ENCODE measurements at regions not wholly inside any gene's neighbourhood (a gene's known extent, or its start where the extent isn't known, plus 50 kb on each side); places are given as distances from the start of the nearest gene placed in this dataset.
"Not testable (repeated sequence)": the region's sequence is repeated elsewhere in the genome, so short reads cannot be mapped to it uniquely, and the experiment has no call there.

- intact Hi-C loops (cut with DNase I), result no loop called here
- WGBS, 2 donors, result 90% methylated on average over 7 of the region's 7 CpGs
- H3K4me3 ChIP-seq, result no peak overlapping the region
Observed at GRCh38 chr22:41036924-41037323, 55.5 kb upstream of the EP300 start.

GRCh38 chr22:41038732-41039131, 53.7 kb upstream of the EP300 start:
- Histone ChIP-seq H3K4me1 (peaks cover 0 to 8% (median 0%) of the 10 kb centered on the region in 9 donors), H3K27ac (no peak overlapping the region), H3K4me3 (no peak overlapping the region), H3K36me3 (no peaks in the 10 kb centered on the region), H3K27me3 (peaks cover 0 to 4% (median 0%) of the 10 kb centered on the region in 7 donors), H3K9me3 (no peaks in the 10 kb centered on the region)
- TF ChIP-seq CTCF (IDR thresholded peaks at IDR 0.05), result no peak
- intact Hi-C loops (cut with DNase I), result no loop called here
- 58 to 69% methylated on average over 4 of the region's 4 CpGs for WGBS, 2 donors
- ATAC-seq (no peak), DNase-seq (no peak)

More at GRCh38 chr22:41036924-41037323, 55.5 kb upstream of the EP300 start:
- Histone ChIP-seq H3K36me3 (no peaks in the 10 kb centered on the region), H3K4me1 (peaks cover 0 to 7% (median 0%) of the 10 kb centered on the region in 9 donors), H3K27ac (no peak overlapping the region), H3K9me3 (no peaks in the 10 kb centered on the region), H3K27me3 (peaks cover 0 to 3% (median 0%) of the 10 kb centered on the region in 7 donors)
- no peak for DNase-seq
- no peak for TF ChIP-seq CTCF (IDR thresholded peaks at IDR 0.05)
- ATAC-seq, result no peak

- H3K9me3 ChIP-seq; H3K27ac ChIP-seq; intact Hi-C loops (cut with DNase I); H3K36me3 ChIP-seq; ATAC-seq; H3K4me3 ChIP-seq; DNase-seq; H3K27me3 ChIP-seq; H3K4me1 ChIP-seq: not testable (repeated sequence)
- 91 to 94% methylated on average over 9 of the region's 9 CpGs for WGBS, 2 donors
Observed at GRCh38 chr22:41039641-41040040, 52.8 kb upstream of the EP300 start.

- H3K27ac ChIP-seq, result no peak overlapping the region
- DNase-seq (no peak), ATAC-seq (no peak)
- H3K4me3 ChIP-seq, result no peak overlapping the region
- WGBS, 2 donors, result 39 to 53% methylated on average over 1 of the region's 1 CpG
- H3K36me3 ChIP-seq, result no peaks in the 10 kb centered on the region
- H3K4me1 ChIP-seq, result peaks cover 0 to 8% (median 0%) of the 10 kb centered on the region in 9 donors
- H3K9me3 ChIP-seq, result no peaks in the 10 kb centered on the region
- TF ChIP-seq CTCF (IDR thresholded peaks at IDR 0.05), result no peak
- peaks cover 0 to 5% (median 0%) of the 10 kb centered on the region in 7 donors for H3K27me3 ChIP-seq
- intact Hi-C loops (cut with DNase I), result no loop called here
Observed at GRCh38 chr22:41040483-41040882, 51.9 kb upstream of the EP300 start.

GRCh38 chr22:41041532-41041931, 50.9 kb upstream of the EP300 start:
- DNase-seq (no peak), ATAC-seq (no peak)
- H3K9me3 ChIP-seq, result no peaks in the 10 kb centered on the region
- peaks cover 0 to 8% (median 0%) of the 10 kb centered on the region in 9 donors for H3K4me1 ChIP-seq
- H3K36me3 ChIP-seq, result no peaks in the 10 kb centered on the region
- H3K4me3 ChIP-seq, result no peak overlapping the region
- no peak overlapping the region for H3K27ac ChIP-seq
- 92 to 95% methylated on average over 5 of the region's 5 CpGs for WGBS, 2 donors
- H3K27me3 ChIP-seq, result peaks cover 0 to 5% (median 0%) of the 10 kb centered on the region in 7 donors
- intact Hi-C loops (cut with DNase I), result no loop called here
- TF ChIP-seq CTCF (IDR thresholded peaks at IDR 0.05), result no peak

Data from heart right ventricle (tissue), 16 donors.